OCI-LY7 (cell line): ENCODE measurements at regions not wholly inside any gene's neighbourhood (a gene's known extent, or its start where the extent isn't known, plus 50 kb on each side); places are given as distances from the start of the nearest gene placed in this dataset.
A peak's percentile ranks its signal among the peaks of the same experiment; 100 is the strongest.

Source experiments
- BruUV-seq: library from RNA; stranded (reverse); fragments of 400-500 nt; replicated peaks from 2 replicates; lab custom pipeline; 2021; lab: Mats Ljungman, UMichigan
- CTCF ChIA-PET: fragments of 300-600 bp; sonication (Branson Sonifier 250); formaldehyde crosslinking; loops from one replicate; lab custom pipeline; 2022; ENCODE audit warnings: antibody characterized with exemption; ENCODE audit not compliant: unreplicated experiment; lab: Charles Lee
- POLR2A ChIA-PET: fragments of 300-600 bp; sonication (Branson Sonifier 250); formaldehyde crosslinking; loops from one replicate; lab custom pipeline; 2022; ENCODE audit warnings: antibody characterized with exemption; lab: Charles Lee
- DNase-seq: peaks from one replicate; pipeline ENCODE4 v3.0.0-alpha.2; 2015; ENCODE audit warnings: low spot score
- H2AFZ ChIP-seq: fragments of 200-600 bp; sonication (generic), shearing (Covaris generic); 2 replicates; pipeline ENCODE4 v1.6.1; 2014; ENCODE audit warnings: mild to moderate bottlenecking, antibody characterized with exemption, low read length, moderate library complexity
- H3K27ac ChIP-seq: fragments of 200-600 bp; sonication (generic); 2 replicates; pipeline ENCODE4 v1.5.1; 2014; ENCODE audit warnings: mixed run types, low read depth, mild to moderate bottlenecking, moderate library complexity, low read length, inconsistent platforms; ENCODE audit not compliant: poor library complexity, severe bottlenecking
- H3K36me3 ChIP-seq: fragments of 200-600 bp; sonication (generic); 2 replicates; pipeline ENCODE4 v1.6.1; 2014; ENCODE audit warnings: mild to moderate bottlenecking, antibody characterized with exemption, low read length, moderate library complexity, mixed read lengths; ENCODE audit not compliant: insufficient read depth
- H3K4me1 ChIP-seq: fragments of 200-600 bp; sonication (generic); 2 replicates; pipeline ENCODE4 v1.5.1; 2014; ENCODE audit warnings: mild to moderate bottlenecking, low read length; ENCODE audit not compliant: insufficient read depth, poor library complexity, severe bottlenecking
- H3K4me2 ChIP-seq: fragments of 200-600 bp; sonication (generic); 2 replicates; pipeline ENCODE4 v1.6.1; 2014; ENCODE audit warnings: mild to moderate bottlenecking, low read length
- H3K4me3 ChIP-seq: fragments of 200-600 bp; sonication (generic); 2 replicates; pipeline ENCODE4 v1.5.1; 2014; ENCODE audit warnings: mild to moderate bottlenecking, low read depth, low read length; ENCODE audit not compliant: poor library complexity, severe bottlenecking
- H3K79me2 ChIP-seq: fragments of 200-600 bp; sonication (generic); 2 replicates; pipeline ENCODE4 v1.6.1; 2016; ENCODE audit warnings: low read depth, mild to moderate bottlenecking, low read length, moderate library complexity, mixed read lengths; ENCODE audit not compliant: insufficient read depth
- H3K9me2 ChIP-seq: fragments of 200-600 bp; sonication (generic); 2 replicates; pipeline ENCODE4 v1.6.1; 2016; ENCODE audit warnings: mild to moderate bottlenecking, low read length, mixed read lengths; ENCODE audit not compliant: insufficient read depth
- H3K9me3 ChIP-seq: fragments of 200-600 bp; sonication (generic); 2 replicates; pipeline ENCODE4 v1.6.1; 2014; ENCODE audit warnings: mild to moderate bottlenecking, mixed run types, low read length, mixed read lengths
- H4K20me1 ChIP-seq: fragments of 200-600 bp; sonication (generic); 2 replicates; pipeline ENCODE4 v1.6.1; 2014; ENCODE audit warnings: mild to moderate bottlenecking, antibody characterized with exemption, low read length, moderate library complexity, mixed read lengths; ENCODE audit not compliant: insufficient read depth
- EZH2phosphoT487 ChIP-seq: fragments of 200-600 bp; sonication (generic); IDR thresholded peaks from 2 replicates; pipeline ENCODE4 v1.6.1; 2018; ENCODE audit warnings: low read depth, borderline replicate concordance, mild to moderate bottlenecking, mixed run types, antibody characterized with exemption, low read length, moderate library complexity, mixed read lengths
- intact Hi-C: fragments of 100-400 bp; cut with micrococcal nuclease; formaldehyde crosslinking; loops from one replicate; pipeline ENCODE4 v1.10.0; 2022; ENCODE audit not compliant: unreplicated experiment
- TF ChIP-seq, protein P1 (sequence below): fragments of 200-600 bp; sonication (generic); conservative IDR thresholded peaks from 2 replicates; pipeline ENCODE4 v1.5.1; 2014; ENCODE audit warnings: mild to moderate bottlenecking, antibody characterized with exemption, low read length, moderate library complexity, mixed read lengths

- ChIA-PET POLR2A (interaction anchor here (1.6 kb wide), 1 partner anchor 12 kb away, joined by 4 read pairs; no protein-coding TSS in a partner anchor), CTCF (no interaction called here)
- no peaks in the 10 kb centered on the region for H3K9me3 ChIP-seq
Measured at GRCh38 chr3:150306083-150306482, 102.0 kb upstream of the TSC22D2 start.

DNA sequence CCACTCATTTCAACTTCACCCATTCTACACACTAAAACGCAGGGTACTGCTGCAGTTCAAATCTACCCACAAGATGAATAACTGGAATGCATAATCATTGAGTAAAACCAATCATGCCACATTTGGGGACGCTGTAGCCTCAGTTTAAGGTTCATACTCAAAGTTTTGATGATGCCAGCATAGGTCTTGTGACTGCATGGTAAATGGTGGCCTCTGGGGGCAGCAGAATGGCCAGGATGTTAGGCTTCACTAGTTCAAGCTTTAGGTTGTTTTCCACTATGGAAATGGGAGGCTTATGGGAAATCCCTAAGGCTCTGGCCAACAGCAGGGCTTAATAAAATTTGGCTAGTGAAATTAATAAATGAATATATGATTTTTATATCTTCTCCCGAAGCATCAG is 104.3 kb upstream of the TSC22D2 start:
- H3K4me3 ChIP-seq: no peak overlapping the region
- CTCF ChIA-PET: no interaction called here
- intact Hi-C loops: no loop called here
- H3K4me1 ChIP-seq: no peaks in the 10 kb centered on the region
- no TSS peak for BruUV-seq
- no peaks in the 10 kb centered on the region; the same call in 1 of the 2 replicates for H4K20me1 ChIP-seq
- DNase-seq: peak; percentile 3
- H3K9me2 ChIP-seq: no peaks in the 10 kb centered on the region
- TF ChIP-seq, protein P1, sequence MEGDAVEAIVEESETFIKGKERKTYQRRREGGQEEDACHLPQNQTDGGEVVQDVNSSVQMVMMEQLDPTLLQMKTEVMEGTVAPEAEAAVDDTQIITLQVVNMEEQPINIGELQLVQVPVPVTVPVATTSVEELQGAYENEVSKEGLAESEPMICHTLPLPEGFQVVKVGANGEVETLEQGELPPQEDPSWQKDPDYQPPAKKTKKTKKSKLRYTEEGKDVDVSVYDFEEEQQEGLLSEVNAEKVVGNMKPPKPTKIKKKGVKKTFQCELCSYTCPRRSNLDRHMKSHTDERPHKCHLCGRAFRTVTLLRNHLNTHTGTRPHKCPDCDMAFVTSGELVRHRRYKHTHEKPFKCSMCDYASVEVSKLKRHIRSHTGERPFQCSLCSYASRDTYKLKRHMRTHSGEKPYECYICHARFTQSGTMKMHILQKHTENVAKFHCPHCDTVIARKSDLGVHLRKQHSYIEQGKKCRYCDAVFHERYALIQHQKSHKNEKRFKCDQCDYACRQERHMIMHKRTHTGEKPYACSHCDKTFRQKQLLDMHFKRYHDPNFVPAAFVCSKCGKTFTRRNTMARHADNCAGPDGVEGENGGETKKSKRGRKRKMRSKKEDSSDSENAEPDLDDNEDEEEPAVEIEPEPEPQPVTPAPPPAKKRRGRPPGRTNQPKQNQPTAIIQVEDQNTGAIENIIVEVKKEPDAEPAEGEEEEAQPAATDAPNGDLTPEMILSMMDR: peak; percentile 60
- no peak for TF ChIP-seq EZH2phosphoT487
- H3K9me3 ChIP-seq: no peaks in the 10 kb centered on the region
- no peaks in the 10 kb centered on the region for H3K36me3 ChIP-seq
- POLR2A ChIA-PET: no interaction called here
- no peak overlapping the region for H2AFZ ChIP-seq
- H3K4me2 ChIP-seq: no peak overlapping the region
- H3K27ac ChIP-seq: no peak overlapping the region
- H3K79me2 ChIP-seq: no peaks in the 10 kb centered on the region

More at GRCh38 chr3:150306083-150306482, 102.0 kb upstream of the TSC22D2 start:
- Histone ChIP-seq H3K79me2 (no peaks in the 10 kb centered on the region), H2AFZ (no peak overlapping the region), H3K4me1 (no peaks in the 10 kb centered on the region), H4K20me1 (no peaks in the 10 kb centered on the region; the same call in 1 of the 2 replicates), H3K4me3 (no peak overlapping the region), H3K27ac (no peak overlapping the region), H3K36me3 (no peaks in the 10 kb centered on the region), H3K4me2 (no peak overlapping the region), H3K9me2 (no peaks in the 10 kb centered on the region)
- intact Hi-C loops: no loop called here
- no TSS peak for BruUV-seq
- no peak for DNase-seq
- TF ChIP-seq, protein P1: no peak
- TF ChIP-seq EZH2phosphoT487: no peak

DNA sequence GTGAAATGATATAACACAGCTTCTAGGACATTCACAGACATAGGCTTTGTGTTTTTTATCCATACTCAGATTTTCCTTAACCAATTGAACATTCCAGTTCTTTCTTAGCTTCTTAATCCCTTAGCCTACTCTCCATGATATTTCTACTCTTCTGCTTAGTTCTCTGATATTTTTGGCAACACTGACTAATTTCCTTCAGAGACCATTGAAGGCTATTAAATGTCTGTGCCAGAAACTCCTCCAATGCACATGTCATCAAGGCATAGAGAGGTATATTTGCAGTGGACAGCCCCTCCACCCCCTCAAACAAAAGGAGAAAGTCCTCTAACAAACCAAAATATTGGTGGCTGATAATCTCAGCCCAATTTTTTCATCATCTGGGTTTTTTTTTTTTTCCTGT is 105.9 kb upstream of the TSC22D2 start:
- DNase-seq: no peak
- H3K4me2 ChIP-seq: no peak overlapping the region
- no peak overlapping the region for H3K27ac ChIP-seq
- H3K36me3 ChIP-seq: no peaks in the 10 kb centered on the region
- no peaks in the 10 kb centered on the region for H3K4me1 ChIP-seq
- no peak overlapping the region for H3K4me3 ChIP-seq
- no peaks in the 10 kb centered on the region for H3K9me2 ChIP-seq
- no peak overlapping the region for H2AFZ ChIP-seq
- ChIA-PET CTCF (no interaction called here), POLR2A (interaction anchor here (0.9 kb wide), 1 partner anchor 420 kb away, joined by 3 read pairs; no protein-coding TSS in a partner anchor)
- H4K20me1 ChIP-seq: no peaks in the 10 kb centered on the region; the same call in 1 of the 2 replicates
- no peaks in the 10 kb centered on the region for H3K79me2 ChIP-seq
- intact Hi-C loops: no loop called here
- H3K9me3 ChIP-seq: no peaks in the 10 kb centered on the region
- TF ChIP-seq EZH2phosphoT487: no peak
- TF ChIP-seq, protein P1: no peak
- no TSS peak for BruUV-seq
